Natural killer cell treated with Interleukin-12 subunit alpha and Interleukin-12 subunit beta and Interleukin-15 and Interleukin-18, amount 100 ng/mL, for 72 hours (primary cell): ENCODE measurements at regions not wholly inside any gene's neighbourhood (a gene's known extent, or its start where the extent isn't known, plus 50 kb on each side); places are given as distances from the start of the nearest gene placed in this dataset.
A peak's percentile ranks its signal among the peaks of the same experiment; 100 is the strongest.

Experiments
- ATAC-seq, 2 donors: fragments of 150-1000 bp; cut with Tn5 transposase in 1 of 2; sonication (Bioruptor Pico), chemical (Tn5 transposase) in 1 of 2; 2 replicates each; pipeline ENCODE4 v1.10.0; 2021
- DNase-seq: peaks from one replicate; pipeline ENCODE4 v3.0.0; 2022; ENCODE audit warnings: low spot score
- H3K27ac Mint-ChIP-seq, 2 donors: 1 replicate in 1 of 2; 2 replicates in 1 of 2; pipeline ENCODE4 v1.8.0; 2022; ENCODE audit warnings: mixed read lengths in 2 of 2, mild to moderate bottlenecking in 1 of 2, moderate library complexity in 1 of 2
- H3K27me3 Mint-ChIP-seq, 2 donors: 1 replicate in 1 of 2; 2 replicates in 1 of 2; pipeline ENCODE4 v1.8.0; 2022; ENCODE audit warnings: mixed read lengths in 2 of 2
- H3K36me3 Mint-ChIP-seq: one replicate; pipeline ENCODE4 v1.8.0; 2022; ENCODE audit warnings: mixed read lengths
- H3K4me1 Mint-ChIP-seq, 2 donors: 1 replicate in 1 of 2; 2 replicates in 1 of 2; pipeline ENCODE4 v1.8.0; 2022; ENCODE audit warnings: low read depth in 2 of 2, mixed read lengths in 2 of 2, mild to moderate bottlenecking in 1 of 2
- H3K4me3 Mint-ChIP-seq: one replicate; pipeline ENCODE4 v1.8.0; 2022; ENCODE audit warnings: mixed read lengths
- H3K9me3 Mint-ChIP-seq: 2 replicates; pipeline ENCODE4 v1.8.0; 2022; ENCODE audit warnings: mixed read lengths

DNA sequence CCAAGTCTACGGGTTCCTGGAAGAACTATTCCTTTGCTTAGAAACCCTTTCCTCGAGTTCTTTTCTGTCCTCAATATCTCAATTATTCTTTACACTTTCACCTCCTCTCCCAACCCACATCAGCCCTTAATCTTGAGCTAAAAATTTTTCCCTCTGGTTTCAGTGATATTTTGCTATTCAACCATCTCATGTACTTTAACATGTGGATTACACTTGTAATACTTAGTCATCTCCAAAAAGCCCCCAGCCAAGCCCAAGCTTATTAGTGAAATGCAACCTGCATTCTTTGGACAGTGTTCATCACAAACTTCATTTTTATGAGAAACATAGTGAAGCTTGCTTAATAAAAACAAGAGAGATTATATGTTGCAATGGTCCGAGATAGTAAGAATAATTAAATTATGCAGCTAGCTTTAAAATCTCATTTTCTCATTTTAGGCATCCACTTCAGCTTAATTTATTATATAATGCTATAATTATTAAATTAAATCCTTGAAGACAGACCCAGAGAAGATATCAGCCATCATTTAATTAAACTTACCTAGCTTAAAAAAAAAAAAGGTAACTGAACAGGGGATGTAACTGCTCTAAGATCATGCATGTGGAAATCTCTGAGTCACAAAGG, 534.5 kb upstream of the TBL1XR1 start:
- H3K27ac Mint-ChIP-seq: no peak overlapping the region
- H3K27me3 Mint-ChIP-seq: no peaks in the 10 kb centered on the region
- ATAC-seq (no peak), DNase-seq (no peak)
- no peaks in the 10 kb centered on the region for H3K36me3 Mint-ChIP-seq
- H3K4me3 Mint-ChIP-seq: no peak overlapping the region
- H3K9me3 Mint-ChIP-seq: no peaks in the 10 kb centered on the region
- peaks cover 0 to 7% of the 10 kb centered on the region in 2 donors for H3K4me1 Mint-ChIP-seq

DNA sequence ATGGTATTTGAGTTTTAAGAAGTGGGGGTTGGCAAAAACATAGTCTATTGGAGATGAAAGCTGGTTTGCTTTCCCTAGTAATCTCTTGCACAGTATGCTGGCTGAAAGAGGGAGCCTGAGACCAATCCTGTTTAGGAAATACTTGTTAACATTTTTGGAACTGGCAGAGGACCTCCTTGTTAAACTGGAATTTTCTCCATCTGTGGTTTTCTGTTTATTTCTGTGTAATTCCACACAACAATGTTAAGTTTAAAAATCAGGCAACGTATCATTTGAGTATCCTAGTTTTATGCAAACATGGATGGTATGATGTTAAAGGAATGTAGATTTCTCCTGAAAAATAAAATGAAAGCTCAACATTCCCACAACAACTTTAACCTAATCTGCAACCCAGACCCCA, 536.0 kb upstream of the TBL1XR1 start:
- ATAC-seq: no peak

DNA sequence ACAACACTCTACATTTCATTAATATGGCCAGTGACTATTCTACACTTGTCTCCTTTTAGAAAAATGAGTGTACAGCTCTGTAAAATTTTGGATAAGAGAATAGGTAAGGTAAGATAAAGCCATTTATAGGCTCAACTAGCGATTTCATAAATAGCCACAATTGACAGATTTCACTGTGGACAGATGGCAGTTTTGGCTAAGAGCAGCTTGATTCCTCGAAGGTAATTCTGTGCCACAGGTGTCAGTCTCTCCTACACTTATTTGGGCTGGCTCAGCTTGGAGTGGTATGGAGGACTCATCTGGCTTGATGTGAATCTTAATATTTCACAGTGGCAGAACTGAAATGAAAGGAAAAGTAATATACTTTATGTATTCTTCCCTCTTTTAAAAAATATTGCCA, 536.7 kb upstream of the TBL1XR1 start:
- Mint-ChIP-seq H3K36me3 (no peaks in the 10 kb centered on the region), H3K4me1 (peaks cover 0 to 3% of the 10 kb centered on the region in 2 donors), H3K4me3 (no peak overlapping the region), H3K27ac (no peak overlapping the region), H3K9me3 (no peaks in the 10 kb centered on the region), H3K27me3 (no peaks in the 10 kb centered on the region)
- DNase-seq: no peak
- ATAC-seq: no peak

More for the DNA sequence above, 536.0 kb upstream of the TBL1XR1 start:
- Mint-ChIP-seq H3K36me3 (no peaks in the 10 kb centered on the region), H3K4me3 (no peak overlapping the region), H3K4me1 (peaks cover 0 to 5% of the 10 kb centered on the region in 2 donors), H3K27me3 (no peaks in the 10 kb centered on the region), H3K9me3 (no peaks in the 10 kb centered on the region), H3K27ac (no peak overlapping the region)
- no peak for DNase-seq

DNA sequence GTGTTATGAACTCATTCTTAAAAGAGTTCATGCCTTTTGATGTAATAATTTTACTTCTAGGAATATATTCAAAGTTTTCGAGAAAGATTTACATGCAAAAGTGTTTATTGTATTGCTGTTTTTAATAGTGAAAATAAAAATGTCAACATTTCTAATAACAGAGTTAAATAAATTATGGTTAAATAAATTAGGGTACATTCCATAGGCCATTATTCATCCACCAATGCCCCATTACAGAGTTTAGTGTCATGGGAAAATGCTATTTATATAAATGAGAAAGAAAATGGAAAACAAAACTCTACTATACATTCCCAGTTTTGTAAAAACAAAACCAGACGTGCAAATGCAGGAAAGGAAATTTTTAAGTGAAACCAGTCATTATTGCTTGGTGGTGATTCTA, 538.1 kb upstream of the TBL1XR1 start:
- Mint-ChIP-seq H3K4me1 (peaks cover 0 to 9% of the 10 kb centered on the region in 2 donors), H3K27ac (no peak overlapping the region), H3K36me3 (no peaks in the 10 kb centered on the region), H3K27me3 (no peaks in the 10 kb centered on the region), H3K9me3 (no peaks in the 10 kb centered on the region), H3K4me3 (no peak overlapping the region)
- DNase-seq: no peak
- no peak for ATAC-seq

DNA sequence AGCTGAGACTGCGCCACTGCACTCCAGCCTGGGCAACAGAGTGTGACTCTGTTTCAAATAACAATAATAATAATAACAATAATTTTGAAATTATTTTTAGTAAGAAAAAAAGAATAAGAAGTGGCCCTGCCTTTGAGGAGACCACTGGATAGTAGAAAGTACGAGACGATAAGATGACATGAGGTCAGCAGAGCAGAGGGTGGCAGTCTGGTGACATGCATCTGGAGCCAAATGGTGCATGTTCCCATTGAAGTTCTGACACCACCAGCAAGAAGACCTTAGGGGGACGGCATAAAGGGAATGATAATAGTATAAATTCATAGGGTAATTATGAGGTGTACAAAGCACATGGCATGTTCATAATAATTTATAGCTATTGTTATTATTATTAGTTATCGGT, 542.2 kb upstream of the TBL1XR1 start:
- Mint-ChIP-seq H3K4me3 (no peak overlapping the region), H3K36me3 (no peaks in the 10 kb centered on the region), H3K9me3 (peaks cover 3% of the 10 kb centered on the region), H3K27ac (no peak overlapping the region), H3K27me3 (no peaks in the 10 kb centered on the region), H3K4me1 (peaks cover 5 to 15% of the 10 kb centered on the region in 2 donors)
- ATAC-seq (no peak), DNase-seq (no peak)

DNA sequence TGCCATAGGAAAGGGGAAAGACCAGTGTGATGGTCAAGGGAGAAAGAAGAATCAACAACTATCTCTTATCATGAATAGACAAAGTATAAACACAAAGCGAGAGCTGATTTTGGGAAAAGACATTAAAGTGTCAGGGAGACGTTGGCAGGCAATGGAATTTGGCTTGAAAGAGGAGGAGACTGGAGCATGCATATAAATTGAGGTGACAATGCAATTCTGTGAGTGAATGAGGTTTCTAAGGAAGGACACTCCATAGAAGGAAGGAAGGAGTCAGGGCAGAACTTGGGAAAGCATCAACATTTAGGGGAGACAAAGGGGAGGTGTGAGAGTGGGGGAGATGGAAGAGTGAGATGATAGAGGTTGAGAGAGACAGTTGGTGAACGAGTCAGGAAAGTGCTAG, 543.0 kb upstream of the TBL1XR1 start:
- DNase-seq: no peak
- no peaks in the 10 kb centered on the region for H3K27me3 Mint-ChIP-seq
- H3K36me3 Mint-ChIP-seq: no peaks in the 10 kb centered on the region
- peaks cover 5 to 18% of the 10 kb centered on the region in 2 donors for H3K4me1 Mint-ChIP-seq
- H3K4me3 Mint-ChIP-seq: no peak overlapping the region
- H3K27ac Mint-ChIP-seq: no peak overlapping the region
- no peak for ATAC-seq
- H3K9me3 Mint-ChIP-seq: peaks cover 3% of the 10 kb centered on the region

DNA sequence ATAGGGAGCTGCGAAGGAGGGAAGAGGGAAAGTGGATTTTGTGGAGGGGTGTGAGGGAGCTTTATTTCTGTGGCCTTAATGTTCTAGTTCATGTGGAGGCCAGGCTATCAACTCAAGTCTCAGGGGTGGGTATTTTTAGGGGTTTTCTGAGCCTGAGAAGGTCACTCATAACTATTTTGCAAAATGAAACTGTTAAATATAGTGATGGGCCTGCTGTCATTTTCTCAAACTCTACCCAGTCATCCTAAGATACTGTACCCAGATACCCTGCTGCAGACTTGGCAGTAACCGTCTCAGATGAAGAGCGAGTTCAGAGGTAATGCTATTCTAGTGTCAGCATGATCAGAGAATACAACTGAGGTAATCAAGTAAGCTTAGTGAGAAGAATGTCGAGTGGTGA, 545.0 kb upstream of the TBL1XR1 start:
- H3K36me3 Mint-ChIP-seq: no peaks in the 10 kb centered on the region
- H3K27me3 Mint-ChIP-seq: no peaks in the 10 kb centered on the region
- ATAC-seq (no peak), DNase-seq (no peak)
- H3K9me3 Mint-ChIP-seq: peaks cover 3% of the 10 kb centered on the region
- no peak overlapping the region for H3K4me3 Mint-ChIP-seq
- peaks cover 5 to 20% of the 10 kb centered on the region in 2 donors for H3K4me1 Mint-ChIP-seq
- peak overlapping the region in 1 of 2 donors; percentile 9 for H3K27ac Mint-ChIP-seq

DNA sequence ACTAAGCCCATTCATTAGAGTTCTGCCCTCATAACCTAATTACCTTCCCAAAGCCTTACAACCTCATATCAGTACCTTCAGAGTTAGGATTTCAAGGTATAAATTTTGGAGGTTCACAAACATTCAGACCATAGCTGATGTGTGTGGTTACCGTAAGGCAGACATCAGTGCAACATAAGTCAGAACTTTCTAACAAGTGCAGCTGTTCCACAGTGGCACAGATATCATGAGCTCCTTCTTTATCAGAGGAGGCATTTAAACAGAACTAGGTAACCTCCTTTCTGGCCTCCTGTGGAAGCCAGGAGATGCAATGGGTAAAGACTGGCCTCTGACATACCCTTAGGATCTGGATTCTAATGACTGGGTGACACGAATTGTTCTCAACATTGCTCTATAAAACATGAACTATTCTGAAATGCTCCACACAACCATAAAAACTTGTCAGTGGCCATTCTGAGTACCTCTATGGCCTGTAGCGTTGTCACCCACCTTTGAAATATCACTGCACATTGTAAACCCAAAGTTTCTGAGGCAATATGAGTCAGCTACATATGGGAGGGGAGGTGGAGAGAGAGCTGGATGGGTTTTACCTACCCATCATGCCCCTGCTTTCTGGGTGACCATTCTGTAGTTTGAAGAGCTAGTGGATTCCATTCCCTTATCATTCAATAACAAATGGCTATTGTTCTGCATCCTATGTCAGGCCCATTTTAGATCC, 546.0 kb upstream of the TBL1XR1 start:
- DNase-seq: no peak
- Mint-ChIP-seq H3K27ac (no peak overlapping the region), H3K4me1 (peaks cover 9 to 23% of the 10 kb centered on the region in 2 donors), H3K4me3 (no peak overlapping the region), H3K36me3 (no peaks in the 10 kb centered on the region), H3K27me3 (peaks cover 0 to 2% of the 10 kb centered on the region in 2 donors), H3K9me3 (peaks cover 3% of the 10 kb centered on the region)
- ATAC-seq: no peak

DNA sequence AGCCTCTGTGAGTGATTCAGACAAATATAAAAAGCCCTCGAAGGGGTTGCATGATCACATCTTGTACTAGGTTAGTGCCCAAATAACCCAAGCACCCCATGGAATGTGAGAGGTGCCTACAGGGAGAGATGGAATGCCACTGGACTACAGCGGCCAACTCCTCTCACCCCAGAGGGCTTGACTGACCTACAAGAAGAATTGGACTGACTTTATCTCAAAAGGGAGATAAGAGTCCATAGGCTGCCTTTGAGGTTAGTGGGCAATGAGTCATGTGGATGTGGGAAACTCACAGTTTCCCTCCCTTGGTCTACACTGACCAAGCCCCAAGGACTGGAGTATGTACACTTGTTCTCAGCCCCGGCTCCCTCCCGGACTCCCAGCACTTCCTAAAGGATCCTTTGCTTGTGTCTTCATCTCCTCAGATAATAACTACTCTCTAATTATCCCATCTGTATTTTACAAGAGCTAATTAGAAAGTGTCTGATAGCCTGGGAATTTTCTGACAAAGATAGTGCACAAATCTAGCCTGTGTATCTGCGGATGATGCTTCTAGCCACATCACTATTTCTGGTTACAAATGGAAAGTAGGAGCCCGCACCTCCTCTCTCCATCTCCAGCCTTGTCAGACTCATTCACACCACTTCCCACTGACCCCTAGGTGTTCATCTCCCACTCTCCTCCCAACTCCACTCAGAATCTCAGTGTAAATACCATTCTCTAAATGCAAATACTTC, 547.8 kb upstream of the TBL1XR1 start:
- Mint-ChIP-seq H3K27me3 (peaks cover 0 to 2% of the 10 kb centered on the region in 2 donors), H3K9me3 (peaks cover 3% of the 10 kb centered on the region), H3K4me3 (no peak overlapping the region), H3K4me1 (peaks cover 9 to 22% of the 10 kb centered on the region in 2 donors), H3K36me3 (no peaks in the 10 kb centered on the region), H3K27ac (no peak overlapping the region)
- ATAC-seq: peak in 1 of 2 donors; percentile 58
- DNase-seq: no peak

DNA sequence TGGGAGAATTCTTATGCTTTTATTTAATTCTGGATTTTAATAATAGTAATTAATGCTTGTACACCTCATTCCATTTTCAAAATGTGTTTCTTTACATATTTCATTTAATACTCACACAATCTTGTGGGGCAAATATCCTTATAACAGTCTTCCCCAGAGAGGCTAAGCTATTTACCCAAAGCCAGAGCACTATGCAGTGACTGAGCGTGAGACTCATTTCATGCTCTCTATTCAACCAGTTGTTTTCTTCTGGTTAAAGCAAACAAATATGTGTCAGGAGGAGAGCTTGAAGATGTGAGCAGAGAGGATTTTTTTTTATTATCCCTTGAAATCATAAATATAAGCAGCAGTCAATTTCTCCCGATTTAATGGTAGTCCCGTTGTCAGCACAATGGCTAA, 548.3 kb upstream of the TBL1XR1 start:
- H3K9me3 Mint-ChIP-seq: peaks cover 3% of the 10 kb centered on the region
- DNase-seq (no peak), ATAC-seq (no peak)
- H3K4me3 Mint-ChIP-seq: no peak overlapping the region
- H3K4me1 Mint-ChIP-seq: peaks cover 9 to 18% of the 10 kb centered on the region in 2 donors
- H3K27me3 Mint-ChIP-seq: peaks cover 0 to 2% of the 10 kb centered on the region in 2 donors
- H3K36me3 Mint-ChIP-seq: no peaks in the 10 kb centered on the region
- H3K27ac Mint-ChIP-seq: no peak overlapping the region

DNA sequence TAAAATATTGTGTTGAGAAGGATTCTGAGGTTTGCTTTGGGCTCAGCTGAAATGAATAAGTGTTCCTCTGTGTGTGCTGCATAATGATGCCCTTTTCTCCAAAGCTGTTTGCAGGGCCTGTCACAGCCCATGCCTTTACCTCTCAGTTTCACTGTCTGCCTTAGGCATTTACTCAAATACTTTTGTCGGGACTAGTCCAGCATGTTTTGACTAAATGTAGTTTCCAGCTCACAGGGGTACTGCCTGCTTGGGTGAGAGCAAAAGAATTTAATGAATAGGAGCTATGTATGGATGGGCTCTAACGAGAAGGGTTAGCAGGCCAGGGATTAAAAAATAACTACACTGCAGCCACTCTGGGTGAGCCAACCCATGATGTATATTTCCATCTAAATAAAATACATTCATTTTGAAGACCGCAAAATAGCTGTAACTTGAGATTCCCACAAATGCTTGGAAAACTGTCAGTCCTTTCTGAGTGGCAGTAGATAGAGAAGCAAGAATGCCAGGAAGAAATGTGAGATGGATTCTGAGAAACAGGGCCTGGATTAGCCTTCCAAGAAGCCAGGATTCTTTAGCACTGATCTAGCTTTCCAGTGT, 549.2 kb upstream of the TBL1XR1 start:
- Mint-ChIP-seq H3K4me1 (peaks cover 9 to 18% of the 10 kb centered on the region in 2 donors), H3K27ac (no peak overlapping the region), H3K9me3 (peaks cover 3% of the 10 kb centered on the region), H3K27me3 (peaks cover 0 to 2% of the 10 kb centered on the region in 2 donors), H3K4me3 (no peak overlapping the region), H3K36me3 (no peaks in the 10 kb centered on the region)
- DNase-seq (no peak), ATAC-seq (peak in 1 of 2 donors; percentile 64)

DNA sequence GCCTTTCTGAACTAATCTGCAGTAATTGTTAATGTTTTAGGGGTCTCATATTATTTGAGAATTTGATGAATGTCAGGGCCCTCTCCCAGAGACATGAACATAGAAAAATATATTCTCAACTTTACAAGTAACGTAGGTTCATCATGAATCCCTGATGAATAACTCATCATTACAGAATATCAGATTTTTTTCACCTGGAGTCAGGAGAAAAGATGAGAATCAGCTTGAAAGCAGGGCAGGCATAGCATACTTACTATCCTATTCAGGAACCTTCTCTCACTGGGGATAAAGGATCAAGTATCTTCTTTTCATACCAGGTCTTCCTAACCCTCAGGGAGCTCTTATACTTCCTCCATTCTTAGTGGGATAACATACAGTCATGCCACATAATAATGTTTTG, 552.6 kb upstream of the TBL1XR1 start:
- Mint-ChIP-seq H3K27me3 (peaks cover 0 to 2% of the 10 kb centered on the region in 2 donors), H3K4me1 (peaks cover 14 to 15% of the 10 kb centered on the region in 2 donors), H3K4me3 (no peak overlapping the region), H3K27ac (no peak overlapping the region), H3K9me3 (no peaks in the 10 kb centered on the region), H3K36me3 (no peaks in the 10 kb centered on the region)
- no peak for ATAC-seq
- no peak for DNase-seq

DNA sequence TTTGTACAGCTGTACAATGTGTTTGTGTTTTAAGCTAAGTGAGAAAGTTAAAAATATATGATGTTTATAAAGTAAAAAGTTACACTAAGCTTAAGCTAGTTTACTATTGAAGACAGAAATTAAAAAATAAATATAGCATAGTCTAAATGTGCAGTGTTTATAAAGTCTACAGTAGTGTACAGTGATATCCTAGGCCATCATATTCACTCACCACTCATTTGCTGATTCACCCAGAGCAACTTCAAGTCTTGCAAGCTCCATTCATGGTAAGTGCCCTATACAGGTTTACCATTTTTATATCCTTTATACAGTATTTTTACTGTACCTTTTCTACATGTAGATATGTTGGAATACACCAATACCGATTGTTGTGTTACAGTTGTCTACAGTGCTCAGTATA, 553.2 kb upstream of the TBL1XR1 start:
- no peaks in the 10 kb centered on the region for H3K9me3 Mint-ChIP-seq
- H3K36me3 Mint-ChIP-seq: no peaks in the 10 kb centered on the region
- peaks cover 12 to 14% of the 10 kb centered on the region in 2 donors for H3K4me1 Mint-ChIP-seq

DNA sequence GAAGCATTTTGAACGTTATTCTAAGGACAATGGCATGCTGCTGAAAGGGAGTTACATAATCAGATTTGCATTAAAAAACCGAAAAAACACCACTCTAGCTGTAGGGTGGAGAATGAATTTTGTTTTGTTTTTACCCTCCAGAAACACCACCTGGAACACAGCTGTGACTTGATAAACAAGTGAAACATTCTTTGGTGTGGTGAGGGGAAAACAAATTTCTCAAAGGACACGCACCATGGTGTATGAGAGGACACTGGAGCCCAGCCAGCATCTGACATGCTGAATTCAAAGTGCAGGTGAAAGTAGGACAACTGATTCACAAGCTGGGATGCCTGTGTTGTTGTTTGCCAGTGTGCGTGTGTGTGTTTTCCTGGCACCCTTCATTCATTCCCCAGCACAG, 554.5 kb upstream of the TBL1XR1 start:
- no peak for DNase-seq
- no peaks in the 10 kb centered on the region for H3K9me3 Mint-ChIP-seq
- no peak overlapping the region for H3K4me3 Mint-ChIP-seq
- ATAC-seq: no peak
- no peaks in the 10 kb centered on the region for H3K36me3 Mint-ChIP-seq
- H3K27ac Mint-ChIP-seq: no peak overlapping the region
- H3K27me3 Mint-ChIP-seq: peaks cover 0 to 2% of the 10 kb centered on the region in 2 donors
- peaks cover 13 to 14% of the 10 kb centered on the region in 2 donors for H3K4me1 Mint-ChIP-seq

More for the DNA sequence above, 553.2 kb upstream of the TBL1XR1 start:
- ATAC-seq (no peak), DNase-seq (no peak)
- Mint-ChIP-seq H3K4me3 (no peak overlapping the region), H3K27me3 (peaks cover 0 to 2% of the 10 kb centered on the region in 2 donors), H3K27ac (no peak overlapping the region)
